ENCODE measurements at regions not wholly inside any gene's neighbourhood (a gene's known extent, or its start where the extent isn't known, plus 50 kb on each side); places are given as distances from the start of the nearest gene placed in this dataset.

- TF ChIP-seq, protein P1, sequence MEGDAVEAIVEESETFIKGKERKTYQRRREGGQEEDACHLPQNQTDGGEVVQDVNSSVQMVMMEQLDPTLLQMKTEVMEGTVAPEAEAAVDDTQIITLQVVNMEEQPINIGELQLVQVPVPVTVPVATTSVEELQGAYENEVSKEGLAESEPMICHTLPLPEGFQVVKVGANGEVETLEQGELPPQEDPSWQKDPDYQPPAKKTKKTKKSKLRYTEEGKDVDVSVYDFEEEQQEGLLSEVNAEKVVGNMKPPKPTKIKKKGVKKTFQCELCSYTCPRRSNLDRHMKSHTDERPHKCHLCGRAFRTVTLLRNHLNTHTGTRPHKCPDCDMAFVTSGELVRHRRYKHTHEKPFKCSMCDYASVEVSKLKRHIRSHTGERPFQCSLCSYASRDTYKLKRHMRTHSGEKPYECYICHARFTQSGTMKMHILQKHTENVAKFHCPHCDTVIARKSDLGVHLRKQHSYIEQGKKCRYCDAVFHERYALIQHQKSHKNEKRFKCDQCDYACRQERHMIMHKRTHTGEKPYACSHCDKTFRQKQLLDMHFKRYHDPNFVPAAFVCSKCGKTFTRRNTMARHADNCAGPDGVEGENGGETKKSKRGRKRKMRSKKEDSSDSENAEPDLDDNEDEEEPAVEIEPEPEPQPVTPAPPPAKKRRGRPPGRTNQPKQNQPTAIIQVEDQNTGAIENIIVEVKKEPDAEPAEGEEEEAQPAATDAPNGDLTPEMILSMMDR (IDR thresholded peaks at IDR 0.05): no peak
- TF ChIP-seq POLR2A (IDR thresholded peaks at IDR 0.05): no peak
These were observed 361.1 kb upstream of the SHH start for GRCh38 chr7:156173346-156173745.
